Glutamatergic neuron (in vitro differentiated cells): ENCODE measurements at regions not wholly inside any gene's neighbourhood (a gene's known extent, or its start where the extent isn't known, plus 50 kb on each side); places are given as distances from the start of the nearest gene placed in this dataset.

Source experiments
- DNase-seq: peaks from one replicate; pipeline ENCODE4 v3.0.0; 2022
- H3K27ac Mint-ChIP-seq: one replicate; pipeline ENCODE4 v1.8.0; 2020; ENCODE audit warnings: mild to moderate bottlenecking, mixed read lengths, inconsistent platforms; ENCODE audit not compliant: unreplicated experiment
- H3K27me3 Mint-ChIP-seq: one replicate; pipeline ENCODE4 v1.8.0; 2020; ENCODE audit warnings: mild to moderate bottlenecking, moderate library complexity, mixed read lengths, inconsistent platforms; ENCODE audit not compliant: unreplicated experiment
- H3K36me3 Mint-ChIP-seq: one replicate; pipeline ENCODE4 v1.8.0; 2020; ENCODE audit warnings: mild to moderate bottlenecking, mixed read lengths, inconsistent platforms; ENCODE audit not compliant: unreplicated experiment
- H3K4me1 Mint-ChIP-seq: one replicate; pipeline ENCODE4 v1.8.0; 2020; ENCODE audit warnings: mild to moderate bottlenecking, low read depth, mixed read lengths, inconsistent platforms; ENCODE audit not compliant: unreplicated experiment
- H3K4me3 Mint-ChIP-seq: one replicate; pipeline ENCODE4 v1.8.0; 2020; ENCODE audit warnings: mild to moderate bottlenecking, mixed read lengths, inconsistent platforms; ENCODE audit not compliant: unreplicated experiment
- H3K9me3 Mint-ChIP-seq: one replicate; pipeline ENCODE4 v1.8.0; 2020; ENCODE audit warnings: mild to moderate bottlenecking, moderate library complexity, mixed read lengths, inconsistent platforms; ENCODE audit not compliant: unreplicated experiment
- TF ChIP-seq, protein P1 (sequence below): fragments of 200-600 bp; sonication (generic); IDR thresholded peaks from one replicate; pipeline ENCODE4 v1.5.0; 2021; ENCODE audit not compliant: partially characterized antibody, unreplicated experiment

DNA sequence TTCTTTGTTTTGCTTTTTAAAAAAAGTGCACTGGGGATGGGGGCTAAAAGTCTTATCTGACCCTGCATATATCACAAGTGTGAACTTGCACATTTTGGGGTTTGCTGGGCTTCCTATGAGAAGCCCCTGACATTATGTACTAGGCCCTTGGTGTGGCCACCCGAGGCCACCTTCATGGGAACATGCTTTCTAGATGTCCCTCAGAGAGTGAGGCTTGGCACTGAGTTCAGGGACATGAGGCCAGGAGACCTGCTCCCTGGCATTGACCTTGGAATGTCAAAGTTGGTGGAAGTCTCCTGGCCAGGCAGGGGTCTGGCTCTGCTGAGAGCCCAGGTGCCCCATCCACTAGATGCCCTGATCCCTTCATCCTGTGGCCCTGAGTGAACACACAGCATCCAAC is 536.2 kb downstream of the TCERG1L start:
- no peak overlapping the region for H3K4me3 Mint-ChIP-seq
- peaks cover 2% of the 10 kb centered on the region for H3K27me3 Mint-ChIP-seq
- TF ChIP-seq, protein P1, sequence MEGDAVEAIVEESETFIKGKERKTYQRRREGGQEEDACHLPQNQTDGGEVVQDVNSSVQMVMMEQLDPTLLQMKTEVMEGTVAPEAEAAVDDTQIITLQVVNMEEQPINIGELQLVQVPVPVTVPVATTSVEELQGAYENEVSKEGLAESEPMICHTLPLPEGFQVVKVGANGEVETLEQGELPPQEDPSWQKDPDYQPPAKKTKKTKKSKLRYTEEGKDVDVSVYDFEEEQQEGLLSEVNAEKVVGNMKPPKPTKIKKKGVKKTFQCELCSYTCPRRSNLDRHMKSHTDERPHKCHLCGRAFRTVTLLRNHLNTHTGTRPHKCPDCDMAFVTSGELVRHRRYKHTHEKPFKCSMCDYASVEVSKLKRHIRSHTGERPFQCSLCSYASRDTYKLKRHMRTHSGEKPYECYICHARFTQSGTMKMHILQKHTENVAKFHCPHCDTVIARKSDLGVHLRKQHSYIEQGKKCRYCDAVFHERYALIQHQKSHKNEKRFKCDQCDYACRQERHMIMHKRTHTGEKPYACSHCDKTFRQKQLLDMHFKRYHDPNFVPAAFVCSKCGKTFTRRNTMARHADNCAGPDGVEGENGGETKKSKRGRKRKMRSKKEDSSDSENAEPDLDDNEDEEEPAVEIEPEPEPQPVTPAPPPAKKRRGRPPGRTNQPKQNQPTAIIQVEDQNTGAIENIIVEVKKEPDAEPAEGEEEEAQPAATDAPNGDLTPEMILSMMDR: no peak
- H3K4me1 Mint-ChIP-seq: peaks cover 4% of the 10 kb centered on the region
- H3K36me3 Mint-ChIP-seq: peaks cover 8% of the 10 kb centered on the region
- H3K27ac Mint-ChIP-seq: no peak overlapping the region
- H3K9me3 Mint-ChIP-seq: peaks cover 4% of the 10 kb centered on the region
- no peak for DNase-seq

DNA sequence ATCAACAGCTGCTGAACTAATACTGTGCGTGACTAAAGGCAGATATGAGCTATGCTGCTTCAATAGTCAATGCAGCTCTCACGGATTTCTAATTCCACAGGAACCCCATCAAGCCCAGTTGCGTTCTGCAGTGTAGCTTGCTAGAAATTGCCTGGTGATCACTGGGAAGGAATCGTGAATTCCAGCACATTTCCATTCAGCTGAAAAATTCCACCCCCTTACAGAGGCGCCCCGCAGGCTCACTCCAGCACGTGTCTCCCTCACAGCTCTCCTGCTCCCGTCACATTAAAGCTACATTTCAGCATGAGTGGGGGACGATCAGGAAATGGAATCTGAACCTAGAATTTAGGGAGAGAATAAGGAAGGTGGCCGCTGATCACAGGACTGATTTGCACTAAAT is 534.8 kb downstream of the TCERG1L start:
- no peak overlapping the region for H3K4me3 Mint-ChIP-seq
- DNase-seq: no peak
- H3K27ac Mint-ChIP-seq: no peak overlapping the region
- H3K9me3 Mint-ChIP-seq: peaks cover 6% of the 10 kb centered on the region
- peaks cover 4% of the 10 kb centered on the region for H3K4me1 Mint-ChIP-seq
- peaks cover 5% of the 10 kb centered on the region for H3K36me3 Mint-ChIP-seq
- H3K27me3 Mint-ChIP-seq: peaks cover 2% of the 10 kb centered on the region
- TF ChIP-seq, protein P1: no peak

DNA sequence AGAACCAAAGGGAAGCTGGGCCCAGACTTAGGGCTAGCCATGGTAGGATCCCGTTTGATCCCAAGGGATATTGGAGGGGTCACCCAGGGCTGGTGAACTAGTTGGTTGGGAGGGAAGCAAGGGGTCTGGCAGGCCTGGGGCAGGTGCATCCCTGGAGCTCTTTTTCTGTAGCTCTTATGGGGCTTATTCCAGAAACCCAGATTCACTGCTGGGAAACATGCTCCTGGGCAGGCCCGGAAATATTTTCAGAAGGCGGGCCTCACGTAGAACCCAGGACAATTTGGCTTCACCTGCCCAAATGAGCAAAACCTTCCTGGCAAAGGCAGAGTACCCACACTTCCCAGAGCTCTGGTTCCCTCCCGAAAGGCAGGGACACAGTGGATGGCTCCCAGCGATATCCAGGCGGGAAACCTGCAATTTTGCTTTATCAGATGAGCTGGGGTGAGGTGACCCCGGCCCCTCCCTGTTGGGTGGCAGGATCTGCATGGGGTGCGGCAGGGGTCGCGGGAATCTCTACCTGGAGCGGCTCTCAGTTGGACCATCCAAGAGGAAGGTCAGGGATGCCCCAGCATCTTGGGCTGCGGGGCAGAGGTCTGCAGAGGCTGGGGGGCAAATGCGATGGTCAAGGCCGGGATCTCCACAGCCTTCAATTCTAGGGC is 533.9 kb downstream of the TCERG1L start:
- Mint-ChIP-seq H3K9me3 (peaks cover 4% of the 10 kb centered on the region), H3K4me3 (no peak overlapping the region), H3K36me3 (peaks cover 5% of the 10 kb centered on the region), H3K4me1 (peaks cover 4% of the 10 kb centered on the region), H3K27me3 (peaks cover 2% of the 10 kb centered on the region), H3K27ac (no peak overlapping the region)
- no peak for DNase-seq
- TF ChIP-seq, protein P1: no peak

DNA sequence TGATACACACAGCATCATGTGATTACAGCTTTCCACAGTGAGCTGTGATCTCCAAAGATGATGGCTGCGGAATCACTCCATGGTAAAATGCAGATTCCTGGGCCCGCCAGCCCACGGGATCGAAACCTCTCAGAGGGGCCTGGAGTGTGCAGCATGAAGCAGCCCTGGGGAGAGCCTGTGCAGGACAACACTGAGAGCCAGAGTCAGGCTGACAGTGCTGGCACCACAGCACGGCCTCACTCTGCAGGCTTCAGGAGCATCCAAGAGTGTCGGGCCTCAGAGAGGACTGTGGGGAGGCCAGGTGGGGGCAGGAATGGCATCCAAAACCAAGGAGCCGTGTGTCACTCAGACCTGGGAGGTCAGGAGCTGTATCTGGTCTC is 533.4 kb downstream of the TCERG1L start:
- Mint-ChIP-seq H3K27me3 (peaks cover 2% of the 10 kb centered on the region), H3K36me3 (peaks cover under 1% of the 10 kb centered on the region), H3K9me3 (peaks cover 2% of the 10 kb centered on the region), H3K4me1 (peaks cover under 1% of the 10 kb centered on the region), H3K4me3 (no peak overlapping the region), H3K27ac (no peak overlapping the region)
- TF ChIP-seq, protein P1: no peak
- DNase-seq: no peak

DNA sequence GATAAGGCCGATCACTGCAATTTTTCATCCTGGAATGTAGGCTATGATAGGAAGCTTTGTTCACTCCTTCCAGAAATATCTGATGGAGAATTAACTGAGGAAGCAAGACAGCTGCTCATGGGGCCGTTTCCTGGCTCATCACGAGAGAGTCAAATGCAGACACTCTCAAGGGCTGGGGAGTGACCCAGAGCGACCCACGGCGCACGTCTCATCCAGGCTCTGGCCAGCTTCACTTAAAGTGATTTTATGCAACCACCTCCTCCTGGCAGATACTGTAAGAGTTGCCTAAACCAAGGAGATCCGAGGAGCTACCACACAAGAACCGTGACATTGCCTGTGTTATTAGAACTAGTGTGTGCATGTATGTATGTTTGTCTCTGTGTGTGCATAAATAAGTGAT is 530.8 kb downstream of the TCERG1L start:
- no peaks in the 10 kb centered on the region for H3K36me3 Mint-ChIP-seq
- H3K4me3 Mint-ChIP-seq: no peak overlapping the region
- H3K27me3 Mint-ChIP-seq: peaks cover 2% of the 10 kb centered on the region
- peaks cover 5% of the 10 kb centered on the region for H3K9me3 Mint-ChIP-seq
- peak overlapping the region; percentile 59 for H3K27ac Mint-ChIP-seq
- DNase-seq: no peak
- H3K4me1 Mint-ChIP-seq: no peaks in the 10 kb centered on the region
- TF ChIP-seq, protein P1: no peak
